CD4-positive, alpha-beta T cell treated with Interleukin-15 for 1 hour (primary cell): ENCODE measurements at regions not wholly inside any gene's neighbourhood (a gene's known extent, or its start where the extent isn't known, plus 50 kb on each side); places are given as distances from the start of the nearest gene placed in this dataset.

Source experiments
- DNase-seq: peaks from one replicate; pipeline ENCODE4 v3.0.0-alpha.2; 2020

DNA sequence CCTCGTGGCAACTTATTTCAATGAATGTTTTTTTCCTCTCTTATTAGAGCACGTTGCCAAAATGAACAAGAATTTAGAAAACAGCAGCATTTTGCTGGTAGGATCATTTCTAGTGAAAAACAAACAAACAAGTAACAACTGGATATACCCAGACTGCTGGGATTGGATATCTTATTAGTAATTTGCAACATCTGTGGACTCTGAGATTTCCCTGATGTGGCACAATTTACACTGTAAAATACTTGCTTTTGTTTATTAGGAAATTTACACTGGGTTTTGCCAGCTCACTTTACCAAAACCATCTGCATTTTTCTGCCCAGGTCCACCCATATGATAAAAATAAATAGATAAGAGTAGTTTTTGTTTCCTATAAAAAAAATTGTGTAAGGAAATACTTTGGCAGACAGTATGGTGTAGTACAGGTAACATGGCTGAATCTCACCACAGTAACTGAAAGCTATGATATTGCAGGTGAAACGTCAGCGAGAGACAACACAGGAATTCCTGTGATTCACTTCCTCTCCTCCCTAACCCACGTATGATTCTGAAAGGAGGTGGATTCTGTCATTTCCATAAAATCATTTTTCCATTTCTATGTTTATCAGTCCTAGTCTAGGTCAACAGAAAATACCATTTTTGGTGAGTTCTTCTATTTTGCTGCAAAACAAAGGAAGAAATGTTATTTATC is 176.2 kb upstream of the NOVA1 start:
- no peak for DNase-seq

DNA sequence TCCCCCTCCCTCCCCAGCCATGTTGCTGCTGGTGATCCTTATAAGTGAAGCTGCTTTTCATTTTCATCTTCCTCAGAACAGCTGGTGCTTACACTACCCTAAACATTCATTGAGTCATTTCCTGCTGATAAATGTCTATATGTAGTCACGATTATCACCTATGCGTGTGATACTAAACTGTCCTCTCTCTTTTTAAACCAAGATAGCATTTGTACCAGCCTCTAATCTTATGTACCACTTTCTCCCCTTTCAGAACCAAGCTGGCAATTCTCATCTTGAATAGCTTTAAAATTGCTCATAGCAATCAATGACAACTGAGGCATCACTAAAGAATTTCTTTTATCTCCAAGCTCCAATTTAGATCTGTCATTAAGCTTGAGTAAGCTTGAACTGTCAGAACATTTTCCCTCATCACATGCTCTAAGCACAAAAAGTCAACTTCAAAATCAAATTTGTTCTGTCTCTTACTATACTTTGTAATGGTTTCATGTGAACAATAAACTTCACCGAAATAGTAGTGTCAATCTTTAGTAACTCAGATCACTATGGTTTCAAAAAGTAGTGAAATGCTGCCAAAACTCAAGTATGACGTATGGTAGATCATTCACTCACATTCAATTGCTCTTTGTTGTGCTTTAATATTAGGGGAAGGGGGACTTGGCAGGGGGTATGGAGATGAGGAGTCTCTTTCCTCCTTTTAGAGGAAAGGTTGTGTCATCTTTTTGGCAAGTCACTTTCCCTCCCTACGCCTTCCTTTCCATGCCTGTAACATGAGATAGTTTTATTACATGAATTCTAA is 178.1 kb upstream of the NOVA1 start:
- DNase-seq: no peak

DNA sequence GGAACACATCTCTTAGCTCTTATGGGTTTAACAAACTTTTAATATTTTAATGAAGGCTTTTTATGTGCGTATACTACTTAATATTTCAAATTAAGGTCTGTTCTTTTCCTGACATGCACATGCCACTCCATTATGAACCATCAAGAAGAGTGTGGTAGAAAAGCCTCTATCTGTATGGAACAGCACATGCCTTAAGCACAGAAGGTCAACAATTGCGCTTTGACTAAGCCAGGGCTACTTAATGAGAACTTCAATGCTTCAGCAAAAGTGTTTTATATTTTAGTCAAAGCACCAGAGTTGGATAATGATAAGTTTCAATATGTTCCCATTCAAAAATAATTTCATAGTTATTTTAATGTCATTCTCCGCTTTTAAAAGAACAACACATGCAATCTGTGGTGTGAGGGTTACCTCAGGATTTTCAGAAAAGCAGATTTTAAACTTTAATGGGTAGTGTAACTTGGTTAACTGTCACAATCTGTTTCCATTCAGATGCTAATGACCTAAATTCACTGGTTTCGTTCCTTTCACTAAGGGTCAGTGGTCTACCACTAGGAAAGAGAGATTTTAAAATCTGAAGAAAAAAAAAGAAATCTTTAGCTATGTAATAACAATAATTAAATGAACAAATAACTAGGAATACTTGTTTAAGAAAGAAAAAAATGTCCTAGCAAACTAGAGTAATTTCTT is 193.4 kb upstream of the NOVA1 start:
- no peak for DNase-seq

DNA sequence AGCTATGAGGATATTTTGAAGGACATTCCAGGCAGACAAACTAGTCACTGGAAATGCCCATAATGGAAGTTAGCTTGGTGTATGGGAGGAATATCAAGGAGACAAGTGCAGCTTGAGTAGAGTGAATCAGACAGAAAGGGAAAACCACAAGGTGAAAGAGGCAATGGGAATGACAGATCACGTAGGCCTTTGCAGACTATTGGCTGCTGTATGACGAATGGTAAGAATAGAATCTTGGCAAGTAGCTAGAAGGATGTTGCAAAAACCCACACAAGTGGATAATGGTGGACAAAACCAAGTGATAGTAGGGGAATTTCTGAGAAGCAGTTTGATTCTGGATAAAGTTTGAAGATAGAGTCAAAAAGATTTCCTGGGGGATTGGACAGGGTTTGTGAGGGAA is 196.9 kb upstream of the NOVA1 start:
- DNase-seq: no peak

DNA sequence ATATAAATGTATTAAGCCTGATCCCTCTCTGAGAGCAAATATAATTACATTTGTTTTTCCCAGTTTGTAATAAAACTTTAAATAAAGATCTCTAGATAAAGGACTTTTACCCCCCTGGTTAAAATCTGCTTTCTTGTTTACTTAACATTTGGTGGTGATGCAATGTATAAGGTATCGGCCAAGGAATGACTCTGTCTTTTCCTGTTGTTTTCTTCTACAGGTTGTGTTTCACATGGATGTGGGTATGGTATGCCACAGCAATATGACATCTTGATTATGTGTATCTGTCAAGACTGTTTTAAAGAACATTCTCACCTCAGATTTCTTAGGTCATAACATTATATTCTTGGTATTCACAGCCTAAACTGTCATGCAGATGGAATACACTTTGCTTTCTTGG is 210.6 kb upstream of the NOVA1 start:
- DNase-seq: no peak

DNA sequence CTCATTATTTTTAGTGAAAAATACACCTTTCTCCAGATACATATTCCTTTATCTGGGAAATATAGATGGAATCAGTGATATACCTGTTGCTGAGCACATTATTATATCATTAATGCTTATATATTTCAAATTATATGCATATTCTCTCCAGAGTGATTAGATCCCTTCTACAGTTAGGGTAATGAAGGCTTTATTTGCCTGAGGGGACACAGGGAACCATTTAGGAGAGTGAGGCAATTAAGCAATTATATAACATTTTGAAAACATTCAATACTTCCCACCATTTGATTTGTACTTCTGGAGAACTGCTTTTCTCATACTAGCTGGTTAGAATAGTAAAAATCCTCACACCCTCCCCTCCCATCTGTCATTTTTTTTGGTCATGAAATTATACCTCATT is 212.8 kb upstream of the NOVA1 start:
- DNase-seq: no peak

DNA sequence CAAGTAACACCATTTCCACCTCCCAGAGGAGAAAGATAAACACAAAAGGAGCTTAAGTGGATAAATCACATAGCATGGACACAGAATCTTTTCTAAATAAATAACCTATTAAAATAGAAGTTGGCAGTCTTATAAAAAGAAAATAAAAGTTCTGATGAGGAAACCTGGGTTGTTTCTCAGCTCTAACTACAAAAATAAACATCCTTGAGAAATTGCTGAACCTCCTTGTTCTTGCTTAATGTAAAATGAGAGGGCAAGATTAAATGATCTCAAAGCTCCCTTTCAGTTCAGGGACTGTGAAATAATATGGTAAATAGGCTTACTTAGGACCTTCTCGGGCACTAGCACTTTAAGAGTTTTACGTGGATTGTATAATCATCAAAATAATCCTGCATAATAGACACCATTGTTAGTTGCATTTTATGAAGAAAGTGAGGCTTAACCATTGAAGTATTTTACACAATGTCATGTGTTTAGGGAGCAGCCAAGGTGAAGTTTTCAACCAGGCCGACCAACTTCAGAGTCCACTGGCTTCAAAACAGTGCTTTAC is 214.0 kb upstream of the NOVA1 start:
- DNase-seq: no peak

DNA sequence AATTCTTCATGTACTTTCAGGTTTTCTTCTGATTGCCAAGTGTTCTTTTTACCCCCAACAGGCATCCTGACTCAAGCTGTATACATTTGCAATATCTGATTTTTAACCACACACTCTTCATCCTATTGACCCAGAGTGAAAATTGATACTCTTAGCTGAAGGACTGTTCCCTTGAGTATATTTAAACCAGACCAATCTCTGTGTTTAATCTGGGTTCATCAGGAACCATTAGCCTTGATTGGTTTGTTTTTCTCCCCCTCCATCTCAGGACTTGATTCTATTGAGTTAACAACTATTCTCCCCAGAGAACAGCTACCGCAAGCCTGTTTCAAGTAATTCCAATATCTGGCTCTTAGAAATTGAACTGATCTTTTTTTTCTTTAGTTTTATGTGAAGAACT is 222.3 kb upstream of the NOVA1 start:
- no peak for DNase-seq

DNA sequence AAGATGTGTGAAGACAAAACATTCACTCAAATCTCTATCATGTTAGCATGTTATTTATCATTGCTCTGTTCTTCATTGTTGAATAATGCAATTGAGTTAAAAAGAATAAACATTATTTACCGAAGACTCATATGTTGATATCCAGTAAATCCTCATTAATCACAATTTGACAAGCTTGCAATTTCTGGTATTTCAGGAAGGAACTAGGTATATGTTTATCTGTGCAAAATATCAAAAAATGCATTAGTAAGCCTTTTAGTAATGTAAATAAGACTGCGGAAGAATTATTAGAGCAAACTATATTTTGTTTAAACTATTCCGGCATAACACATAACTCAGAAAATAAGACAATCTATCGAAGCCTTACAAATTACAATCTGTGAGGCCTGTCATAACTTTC is 222.7 kb upstream of the NOVA1 start:
- no peak for DNase-seq

DNA sequence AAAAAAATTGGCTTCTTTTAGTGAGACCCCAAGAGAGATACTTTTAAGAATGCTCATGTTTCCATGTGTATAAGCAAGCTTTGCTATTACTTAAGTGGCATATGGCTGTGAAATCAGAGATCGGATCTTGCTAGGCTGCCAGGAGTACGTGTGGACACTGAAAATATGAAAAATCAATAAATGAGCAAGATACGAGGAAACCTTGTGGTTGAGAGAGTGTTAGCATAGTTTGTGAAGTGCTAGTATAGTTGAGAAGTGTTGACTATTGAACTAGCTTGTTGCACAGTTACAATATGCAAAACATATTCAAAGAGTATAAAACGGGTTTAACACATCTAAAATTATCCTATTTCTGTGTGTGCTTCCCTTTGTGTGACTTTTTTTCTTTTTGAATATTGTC is 230.9 kb upstream of the NOVA1 start:
- no peak for DNase-seq

DNA sequence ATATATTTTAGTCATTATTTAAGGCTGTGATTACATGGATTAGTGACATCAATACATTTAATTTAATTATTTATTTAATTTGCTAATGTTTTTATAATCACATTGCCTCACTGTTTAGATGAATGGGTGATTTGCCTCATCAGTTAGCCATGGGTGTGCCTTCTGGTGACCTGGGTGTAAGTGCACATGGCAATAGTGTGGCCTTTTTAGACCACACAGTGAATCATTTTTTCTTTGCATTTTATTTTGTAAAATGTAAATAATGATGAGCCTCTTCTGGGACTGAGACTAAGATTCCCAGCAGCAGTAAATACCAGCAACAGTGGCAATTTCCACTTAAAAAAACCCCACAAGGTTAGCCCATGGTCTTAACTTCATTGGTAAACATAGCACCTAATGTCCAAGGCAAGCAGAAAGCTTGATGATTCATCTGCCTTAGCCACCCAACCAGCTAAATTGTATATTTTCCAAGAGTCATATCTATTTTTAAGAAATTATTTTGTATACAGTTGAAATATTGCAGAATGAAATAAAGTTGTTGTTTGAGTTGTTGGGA is 235.9 kb upstream of the NOVA1 start:
- no peak for DNase-seq

DNA sequence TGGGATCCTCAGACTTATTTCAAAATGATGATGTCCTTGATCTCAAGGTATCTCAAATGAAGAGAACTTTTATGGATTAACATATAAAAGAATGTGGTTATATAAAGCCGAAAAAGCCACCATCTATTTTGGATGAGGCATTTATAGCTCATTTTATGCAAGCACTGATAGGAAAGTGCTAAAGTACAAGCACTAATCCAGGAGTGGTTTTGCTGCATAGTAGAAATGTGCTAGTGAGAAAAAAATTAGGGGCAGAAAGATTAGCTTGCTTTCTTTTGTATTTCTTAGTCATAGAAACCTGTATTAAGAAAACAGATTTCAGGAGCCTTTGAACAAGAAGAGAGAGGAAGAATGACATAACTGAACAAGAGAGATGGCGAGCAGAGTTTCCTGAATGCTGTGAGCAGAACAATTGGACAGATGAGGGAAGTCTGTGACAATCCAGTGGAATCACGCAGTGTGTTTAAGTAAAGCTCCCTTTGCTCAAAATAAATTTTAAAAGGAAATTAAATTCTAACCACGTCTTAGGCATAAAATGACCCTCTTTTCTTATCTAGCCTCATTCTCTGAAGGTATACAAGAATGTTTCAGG is 238.2 kb upstream of the NOVA1 start:
- DNase-seq: no peak

DNA sequence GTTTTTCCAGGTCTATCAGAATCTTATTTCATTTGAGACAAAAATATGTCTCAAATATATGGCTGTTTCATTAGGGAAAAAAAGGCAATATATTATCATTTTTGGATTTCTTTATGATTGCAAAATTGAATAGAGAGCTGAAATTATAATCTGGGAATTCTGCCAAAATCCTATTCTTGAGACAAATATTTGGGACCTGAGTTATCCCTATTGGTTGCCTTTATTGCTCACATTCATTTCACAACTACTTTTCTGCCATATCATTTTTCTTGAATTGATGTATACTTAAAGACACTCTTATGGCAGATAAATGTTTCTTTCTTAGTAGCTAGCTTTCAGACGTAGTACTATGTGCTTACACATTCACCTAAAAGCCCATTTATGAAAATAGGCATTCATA is 241.6 kb upstream of the NOVA1 start:
- no peak for DNase-seq

DNA sequence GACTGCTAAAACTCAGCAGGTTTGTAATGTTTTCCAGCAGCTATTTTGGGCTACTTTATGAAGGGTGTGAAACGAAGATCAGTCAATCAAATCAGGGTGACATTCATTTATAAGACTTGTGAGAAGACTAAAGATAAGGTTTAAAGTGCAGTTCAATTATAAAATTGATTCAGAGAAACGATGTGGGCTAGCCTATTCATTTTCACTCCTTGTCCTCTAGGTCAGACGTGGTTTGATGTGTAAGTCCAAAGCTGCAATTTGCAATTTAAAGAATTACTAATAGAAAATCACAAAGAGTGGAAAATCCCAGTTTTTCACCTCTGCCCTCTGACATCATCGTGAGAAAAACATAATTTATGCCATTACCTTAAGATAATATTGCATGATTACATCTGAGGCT is 243.5 kb upstream of the NOVA1 start:
- DNase-seq: no peak

DNA sequence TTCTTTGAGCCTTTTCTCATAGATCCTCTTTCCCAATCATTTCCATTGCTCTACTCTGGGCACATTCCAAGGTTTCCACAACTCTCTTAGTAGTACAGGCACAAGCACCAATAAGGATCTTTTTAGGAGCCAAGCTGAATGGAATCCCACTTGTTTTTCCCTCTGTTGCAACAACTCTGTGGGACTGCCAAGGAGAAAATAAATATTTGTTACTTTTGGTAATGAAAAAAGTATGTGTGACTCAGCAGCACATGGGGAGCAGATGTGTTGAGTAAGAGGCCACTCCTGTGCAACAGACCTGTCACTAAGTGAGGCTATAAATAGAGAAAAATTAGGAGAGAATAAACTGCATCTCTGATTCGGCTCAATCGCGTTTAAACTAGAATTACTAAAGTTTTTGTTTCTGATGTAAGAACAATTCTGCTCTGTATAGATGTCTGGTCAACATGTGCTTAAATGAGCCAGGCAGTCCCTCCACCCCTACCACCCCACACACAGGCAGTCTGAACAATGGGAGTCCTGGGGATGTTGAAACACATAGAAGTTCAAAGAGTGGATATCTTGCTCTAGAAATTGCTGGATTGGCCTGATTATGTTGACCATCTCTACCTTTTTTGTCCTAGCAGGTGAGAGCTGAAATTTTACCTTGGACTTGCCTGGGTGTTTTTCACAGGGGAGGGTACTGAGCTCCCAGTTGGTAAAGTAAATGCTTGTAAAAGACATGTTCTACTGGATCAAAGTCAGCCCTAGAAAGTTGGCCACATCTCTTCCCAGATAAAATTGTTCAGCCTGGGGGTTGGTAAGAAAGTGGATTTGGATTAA is 244.3 kb upstream of the NOVA1 start:
- DNase-seq: no peak

DNA sequence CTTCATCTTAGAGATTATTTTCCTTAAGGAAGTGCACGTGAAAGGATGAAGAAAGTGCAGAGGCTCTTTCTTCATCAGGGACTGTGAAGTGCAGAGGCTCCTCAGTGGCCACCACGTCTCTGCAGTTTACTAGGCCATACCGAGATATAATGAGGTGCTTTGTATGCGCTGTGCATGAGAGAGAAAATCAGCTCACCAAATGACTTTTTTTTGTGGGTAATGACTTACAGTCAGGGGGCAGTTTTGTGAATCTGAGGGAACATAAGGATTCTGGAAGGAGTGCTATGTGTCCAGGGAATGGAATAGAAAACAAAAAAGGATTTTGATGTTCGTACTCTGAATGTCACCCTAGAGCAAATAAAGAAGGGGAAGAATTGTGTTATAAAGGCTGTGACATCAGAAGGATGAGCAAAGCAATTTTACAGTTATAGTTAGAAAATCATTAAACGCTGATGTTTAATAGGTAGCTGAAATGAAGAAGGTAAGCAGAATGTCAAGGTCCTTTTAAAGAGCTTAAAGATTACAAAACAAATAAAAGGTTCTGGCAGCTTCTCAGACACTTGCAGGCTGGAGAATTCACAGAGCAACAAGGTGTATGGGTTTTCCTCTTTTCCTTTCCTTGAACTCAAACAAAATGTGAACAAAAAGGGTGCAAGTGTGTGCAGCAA is 247.5 kb upstream of the NOVA1 start:
- DNase-seq: no peak

DNA sequence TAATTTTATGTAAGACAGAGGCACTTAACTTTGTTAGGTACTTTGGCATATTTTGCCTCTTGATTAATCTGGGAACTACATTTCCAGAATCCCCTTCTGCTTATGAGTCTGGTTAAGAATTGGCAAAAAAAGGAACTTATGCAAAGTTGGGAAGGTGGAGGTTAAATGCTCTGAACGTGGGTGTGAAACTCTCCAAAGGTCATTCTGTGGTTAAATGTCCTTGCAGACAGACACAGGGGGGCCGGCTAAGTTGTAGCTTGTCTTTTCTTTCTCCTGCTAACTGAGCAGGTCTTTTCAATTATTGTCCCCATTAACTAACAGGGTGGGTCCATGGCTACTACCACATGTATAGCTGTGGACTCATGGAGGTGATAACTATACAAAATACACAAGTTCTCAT is 248.6 kb upstream of the NOVA1 start:
- DNase-seq: no peak

DNA sequence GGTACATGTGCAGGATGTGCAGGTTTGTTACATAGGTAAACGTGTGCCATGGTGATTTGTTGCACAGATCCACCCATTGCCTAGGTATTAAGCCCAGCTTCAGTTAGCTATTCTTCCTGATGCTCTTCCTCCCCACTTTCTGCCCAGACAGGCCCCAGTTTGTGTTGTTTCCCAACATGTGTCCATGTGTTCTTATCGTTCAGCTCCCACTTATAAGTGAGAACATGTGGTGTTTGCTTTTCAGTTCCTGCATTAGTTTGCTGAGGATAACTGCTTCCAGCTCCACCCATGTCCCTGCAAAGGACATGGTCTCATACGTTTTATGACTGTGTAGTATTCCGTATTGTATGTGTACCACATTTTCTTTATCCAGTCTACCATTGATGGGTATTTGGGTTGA is 251.7 kb upstream of the NOVA1 start:
- no peak for DNase-seq

DNA sequence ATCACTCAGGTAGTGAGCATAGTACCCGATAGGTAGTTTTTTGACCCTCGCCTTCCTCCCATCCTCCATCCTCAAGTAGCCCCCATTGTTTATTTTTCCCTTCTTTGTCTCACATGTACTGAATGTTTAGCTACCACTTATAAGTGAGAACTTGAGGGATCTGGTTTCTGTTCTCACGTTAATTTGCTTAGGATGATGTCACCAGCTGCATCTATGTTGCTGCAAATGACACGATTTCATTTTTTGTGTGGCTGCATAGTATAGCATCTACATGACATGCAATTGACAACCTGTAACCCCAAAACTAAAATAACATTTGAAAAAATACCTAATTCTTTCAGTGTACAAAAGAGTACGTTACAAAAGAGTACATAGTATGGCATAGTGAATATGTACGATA is 254.0 kb upstream of the NOVA1 start:
- no peak for DNase-seq

DNA sequence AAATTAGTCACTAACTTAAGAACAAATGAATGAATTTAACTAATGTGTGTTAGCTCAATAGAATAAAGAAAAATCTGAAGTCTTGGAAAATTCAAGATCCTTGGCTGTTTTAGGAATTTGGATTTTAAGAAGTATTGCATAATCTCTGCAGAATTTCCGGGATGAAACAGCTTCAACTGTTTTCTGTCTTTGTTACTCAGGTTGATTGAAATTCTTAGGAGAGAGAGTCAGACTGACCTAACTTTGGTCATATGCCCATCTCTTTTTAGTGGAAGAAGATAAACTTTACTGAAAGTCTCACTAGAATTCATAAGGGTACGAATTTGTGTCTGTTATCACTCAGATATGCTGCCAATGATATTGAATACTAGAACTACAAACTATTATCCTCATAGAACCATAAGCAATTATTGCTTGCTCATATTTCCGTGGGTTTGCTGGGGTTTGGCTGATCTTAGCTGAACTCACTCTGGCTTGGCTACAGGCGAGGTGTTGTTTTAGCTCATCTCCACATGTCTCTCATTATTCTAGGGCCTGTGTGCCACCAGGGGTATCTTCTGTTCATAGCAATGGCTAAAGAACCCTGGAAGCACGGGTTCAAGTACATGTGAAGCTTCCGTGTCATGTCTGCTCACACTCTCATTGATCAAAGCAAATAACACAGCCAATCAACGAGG is 257.4 kb upstream of the NOVA1 start:
- no peak for DNase-seq

DNA sequence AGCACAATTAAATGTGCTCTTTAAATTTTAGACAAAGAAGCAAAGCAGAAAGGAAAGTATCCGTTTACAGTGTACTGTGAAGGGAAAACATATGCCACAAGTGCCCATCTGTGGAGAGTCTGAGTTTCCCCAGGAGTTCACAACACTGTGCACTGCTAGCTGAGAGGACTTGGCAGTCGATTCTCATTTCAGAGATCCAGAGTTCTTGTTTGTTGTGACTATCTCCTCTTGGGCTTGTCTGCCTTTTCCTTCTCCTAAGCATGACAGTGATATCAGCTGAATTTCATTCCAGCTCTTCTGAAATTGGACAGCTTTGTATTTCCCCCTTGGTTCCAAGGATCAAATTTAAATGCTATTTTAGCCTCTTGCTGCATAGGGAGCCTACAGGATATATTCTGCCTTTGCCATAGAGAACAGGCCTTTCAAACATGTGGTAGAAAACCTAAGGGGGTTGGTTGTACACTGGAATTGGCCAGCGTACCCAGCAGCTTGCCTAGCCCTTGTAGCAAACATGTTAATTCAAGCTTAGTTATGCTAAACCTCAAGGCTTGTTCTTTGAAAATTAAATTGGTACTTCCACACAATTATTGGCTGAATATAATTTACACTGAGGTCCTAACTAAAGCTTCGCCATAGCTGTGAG is 259.2 kb upstream of the NOVA1 start:
- DNase-seq: no peak
